ENCODE measurements at regions not wholly inside any gene's neighbourhood (a gene's known extent, or its start where the extent isn't known, plus 50 kb on each side); places are given as distances from the start of the nearest gene placed in this dataset.

DNA sequence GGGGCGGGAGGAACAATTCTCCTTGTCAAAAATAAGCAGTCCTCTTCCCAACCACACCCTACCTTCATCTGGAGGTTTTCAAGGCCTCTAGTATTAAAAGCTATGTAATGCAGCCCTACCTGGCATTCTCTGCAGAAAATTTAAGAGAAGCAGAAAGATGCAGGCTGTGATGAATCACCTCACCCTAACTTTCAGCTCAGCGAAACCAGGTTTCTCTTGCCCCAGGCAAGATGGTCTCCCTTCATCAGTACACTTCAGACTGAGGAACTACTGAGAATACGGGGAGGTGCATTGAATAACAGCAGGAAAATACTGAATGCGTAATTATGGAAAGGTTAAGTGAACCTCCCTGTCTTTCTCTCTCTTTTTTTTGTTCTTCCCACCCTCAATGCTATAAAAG is 437.6 kb upstream of the KLF12 start:
- no peaks in the 10 kb centered on the region for H3K27me3 ChIP-seq (ENCODE audit: low read depth)
- intact Hi-C loops (cut with DNase I), result no loop called here
- peaks cover 11% of the 10 kb centered on the region for H3K4me1 ChIP-seq
- no peak overlapping the region for H3K4me3 ChIP-seq
- no peaks in the 10 kb centered on the region for H3K36me3 ChIP-seq
- H3K9me3 ChIP-seq, result no peaks in the 10 kb centered on the region
- H3K27ac ChIP-seq, result no peak overlapping the region
- TF ChIP-seq, protein P1, sequence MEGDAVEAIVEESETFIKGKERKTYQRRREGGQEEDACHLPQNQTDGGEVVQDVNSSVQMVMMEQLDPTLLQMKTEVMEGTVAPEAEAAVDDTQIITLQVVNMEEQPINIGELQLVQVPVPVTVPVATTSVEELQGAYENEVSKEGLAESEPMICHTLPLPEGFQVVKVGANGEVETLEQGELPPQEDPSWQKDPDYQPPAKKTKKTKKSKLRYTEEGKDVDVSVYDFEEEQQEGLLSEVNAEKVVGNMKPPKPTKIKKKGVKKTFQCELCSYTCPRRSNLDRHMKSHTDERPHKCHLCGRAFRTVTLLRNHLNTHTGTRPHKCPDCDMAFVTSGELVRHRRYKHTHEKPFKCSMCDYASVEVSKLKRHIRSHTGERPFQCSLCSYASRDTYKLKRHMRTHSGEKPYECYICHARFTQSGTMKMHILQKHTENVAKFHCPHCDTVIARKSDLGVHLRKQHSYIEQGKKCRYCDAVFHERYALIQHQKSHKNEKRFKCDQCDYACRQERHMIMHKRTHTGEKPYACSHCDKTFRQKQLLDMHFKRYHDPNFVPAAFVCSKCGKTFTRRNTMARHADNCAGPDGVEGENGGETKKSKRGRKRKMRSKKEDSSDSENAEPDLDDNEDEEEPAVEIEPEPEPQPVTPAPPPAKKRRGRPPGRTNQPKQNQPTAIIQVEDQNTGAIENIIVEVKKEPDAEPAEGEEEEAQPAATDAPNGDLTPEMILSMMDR (IDR thresholded peaks at IDR 0.05), result no peak
- DNase-seq (no peak), ATAC-seq (no peak)

DNA sequence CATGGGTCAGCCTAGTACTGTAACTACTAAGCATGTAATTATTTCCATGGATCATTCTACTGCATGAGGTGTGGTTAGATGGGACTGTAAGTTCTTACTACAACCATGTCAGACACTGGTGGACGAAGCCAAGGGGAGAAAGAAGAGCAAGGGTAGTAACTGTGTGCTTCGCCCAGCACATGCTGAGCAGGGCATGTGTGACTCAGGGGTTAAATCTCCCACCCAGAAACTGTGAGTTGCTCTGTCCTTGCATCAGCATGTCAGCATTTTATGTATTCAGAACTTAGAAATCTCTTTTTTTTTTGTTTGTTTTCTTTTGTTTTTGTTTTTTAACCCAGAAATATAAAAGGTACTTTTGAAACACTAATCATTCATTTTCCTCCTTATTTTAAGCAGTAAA is 436.6 kb upstream of the KLF12 start:
- no peaks in the 10 kb centered on the region for H3K9me3 ChIP-seq

DNA sequence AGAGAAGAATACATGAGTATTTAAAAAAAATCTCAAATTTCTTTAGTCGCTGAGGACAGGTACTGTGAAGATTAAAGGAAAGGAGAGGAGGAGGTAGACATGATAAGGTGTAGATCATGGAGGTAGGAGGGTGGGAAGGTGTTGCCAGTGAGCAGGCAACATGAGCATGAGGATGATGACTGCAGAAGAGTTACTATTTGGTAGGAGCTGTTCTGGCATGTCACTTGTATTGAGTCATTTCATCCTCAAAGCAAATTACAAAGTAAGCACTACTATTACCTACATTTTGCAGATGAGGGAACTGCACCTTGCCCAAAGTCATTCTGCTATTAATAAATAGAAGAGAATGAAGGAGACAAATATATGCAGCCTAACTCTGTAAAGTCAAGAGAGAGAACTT is 435.8 kb upstream of the KLF12 start:
- no peaks in the 10 kb centered on the region for H3K36me3 ChIP-seq
- intact Hi-C loops (cut with DNase I), result no loop called here
- no peaks in the 10 kb centered on the region for H3K27me3 ChIP-seq (ENCODE audit: low read depth)
- no peak overlapping the region for H3K27ac ChIP-seq
- DNase-seq (no peak), ATAC-seq (no peak)
- no peak overlapping the region for H3K4me3 ChIP-seq
- H3K4me1 ChIP-seq, result peaks cover 2% of the 10 kb centered on the region
- no peaks in the 10 kb centered on the region for H3K9me3 ChIP-seq
- TF ChIP-seq, protein P1 (IDR thresholded peaks at IDR 0.05), result no peak

More for the DNA sequence above, 436.6 kb upstream of the KLF12 start:
- TF ChIP-seq, protein P1 (IDR thresholded peaks at IDR 0.05), result no peak
- ATAC-seq, result no peak
- Histone ChIP-seq H3K4me3 (no peak overlapping the region), H3K36me3 (no peaks in the 10 kb centered on the region), H3K4me1 (peaks cover 9% of the 10 kb centered on the region), H3K27ac (no peak overlapping the region), H3K27me3 (ENCODE audit: low read depth) (no peaks in the 10 kb centered on the region)
- intact Hi-C loops (cut with DNase I), result no loop called here
- DNase-seq, result no peak

DNA sequence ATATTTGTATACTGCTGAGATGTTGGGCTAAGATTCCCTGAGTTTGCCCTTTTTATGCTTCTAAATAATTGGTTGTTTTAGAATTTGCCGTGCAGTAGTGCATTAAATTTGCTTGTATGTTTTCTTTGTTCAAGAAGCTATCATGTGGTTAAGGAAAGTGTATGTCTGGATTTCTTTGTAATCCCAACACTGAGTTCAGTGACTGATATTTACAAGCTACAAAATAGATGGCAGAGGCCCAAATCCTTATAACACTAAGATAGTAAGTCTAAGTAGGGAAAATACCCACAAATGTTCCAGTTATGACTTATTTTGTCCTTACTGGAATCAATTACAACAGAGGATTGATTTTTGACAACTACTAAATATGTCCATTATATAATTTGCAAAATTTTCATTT is 435.0 kb upstream of the KLF12 start:
- no peak for ATAC-seq
- no peak for DNase-seq
- H3K4me1 ChIP-seq, result no peaks in the 10 kb centered on the region

DNA sequence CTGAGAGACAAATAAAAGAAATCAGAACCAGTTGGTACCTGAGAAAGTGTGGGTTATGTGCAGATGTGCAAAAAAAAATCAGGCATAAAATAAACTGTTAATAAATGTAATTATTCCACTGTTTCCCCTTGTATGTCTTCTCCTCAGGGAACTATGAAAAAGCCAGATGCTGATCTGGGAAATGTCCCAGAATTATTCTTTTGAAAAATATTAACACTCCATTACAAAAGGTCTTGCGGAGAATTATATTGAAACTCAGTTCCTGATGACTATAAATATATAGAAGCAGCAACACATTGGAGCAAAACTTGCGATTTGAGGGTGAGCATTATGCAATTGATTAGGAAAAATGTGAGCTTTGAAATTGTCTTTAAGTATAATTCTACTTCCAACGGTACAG is 433.3 kb upstream of the KLF12 start:
- ATAC-seq, result no peak
- Histone ChIP-seq H3K9me3 (no peaks in the 10 kb centered on the region), H3K4me1 (no peaks in the 10 kb centered on the region), H3K36me3 (no peaks in the 10 kb centered on the region), H3K4me3 (no peak overlapping the region), H3K27ac (no peak overlapping the region), H3K27me3 (ENCODE audit: low read depth) (no peaks in the 10 kb centered on the region)
- TF ChIP-seq, protein P1 (IDR thresholded peaks at IDR 0.05), result no peak
- no peak for DNase-seq
- intact Hi-C loops (cut with DNase I), result no loop called here

More for the DNA sequence above, 435.0 kb upstream of the KLF12 start:
- TF ChIP-seq, protein P1 (IDR thresholded peaks at IDR 0.05), result no peak
- Histone ChIP-seq H3K36me3 (no peaks in the 10 kb centered on the region), H3K27me3 (ENCODE audit: low read depth) (no peaks in the 10 kb centered on the region), H3K4me3 (no peak overlapping the region), H3K27ac (no peak overlapping the region), H3K9me3 (no peaks in the 10 kb centered on the region)
- intact Hi-C loops (cut with DNase I), result no loop called here

DNA sequence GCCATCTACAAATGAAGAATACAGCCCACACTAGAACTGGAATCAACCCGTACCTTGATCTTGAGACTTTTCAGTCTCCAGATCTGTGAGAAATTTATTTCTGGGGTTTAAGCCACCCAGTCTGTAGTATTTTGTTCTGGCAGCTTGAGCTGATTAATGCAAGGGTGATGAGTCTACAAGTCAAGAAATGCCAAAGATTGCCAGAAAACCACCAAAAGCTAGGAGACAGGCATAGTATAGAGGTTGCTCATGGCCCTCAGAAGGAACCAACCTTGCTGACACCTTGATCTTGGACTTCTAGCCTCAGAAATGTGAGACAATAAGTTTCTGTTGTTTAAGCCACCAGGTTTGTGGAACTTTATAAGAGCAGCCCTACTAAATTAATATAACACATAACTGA is 428.2 kb upstream of the KLF12 start:
- no peaks in the 10 kb centered on the region for H3K36me3 ChIP-seq
- H3K27ac ChIP-seq, result no peak overlapping the region
- ATAC-seq, result no peak
- H3K4me3 ChIP-seq, result no peak overlapping the region
- DNase-seq, result no peak
- H3K4me1 ChIP-seq, result no peaks in the 10 kb centered on the region
- TF ChIP-seq, protein P1 (IDR thresholded peaks at IDR 0.05), result no peak
- intact Hi-C loops (cut with DNase I), result no loop called here
- no peaks in the 10 kb centered on the region for H3K27me3 ChIP-seq (ENCODE audit: low read depth)
- H3K9me3 ChIP-seq, result no peaks in the 10 kb centered on the region

Measured in lower lobe of right lung (tissue), 2 donors.